ENCODE measurements at regions not wholly inside any gene's neighbourhood (a gene's known extent, or its start where the extent isn't known, plus 50 kb on each side); places are given as distances from the start of the nearest gene placed in this dataset.

- TF ChIP-seq CTCF (IDR thresholded peaks at IDR 0.05) (no peak), POLR2A (IDR thresholded peaks at IDR 0.05) (no peak)
These were observed 368.3 kb upstream of the SASH1 start for GRCh38 chr6:147974376-147974775.

All from body of pancreas (tissue), 4 donors.